ENCODE measurements at regions not wholly inside any gene's neighbourhood (a gene's known extent, or its start where the extent isn't known, plus 50 kb on each side); places are given as distances from the start of the nearest gene placed in this dataset.

- DNase-seq = no peak
These were observed 77.7 kb upstream of the NFIB start for GRCh38 chr9:14391620-14392019.

DNA sequence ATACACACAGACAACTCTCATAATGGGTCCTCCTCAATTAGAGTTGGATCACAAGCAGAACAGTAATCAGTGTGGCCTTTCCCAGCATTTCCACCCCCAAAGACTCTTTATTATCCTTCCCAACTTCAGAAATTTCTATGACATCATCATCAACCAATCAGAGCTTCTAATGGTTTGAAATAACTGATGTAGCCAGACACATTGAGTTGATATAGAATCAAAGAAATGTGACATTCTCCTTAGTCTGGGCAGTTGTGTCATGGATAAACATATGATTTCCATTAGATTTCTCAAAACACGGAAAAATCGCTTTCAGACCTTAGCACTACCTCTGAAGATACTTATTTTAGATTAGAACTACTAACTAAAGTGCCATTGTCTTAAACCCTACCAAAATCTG lies 75.7 kb upstream of the NFIB start:
- DNase-seq = no peak

- no peak for DNase-seq
These were observed 75.2 kb upstream of the NFIB start for GRCh38 chr9:14389146-14389545.

DNA sequence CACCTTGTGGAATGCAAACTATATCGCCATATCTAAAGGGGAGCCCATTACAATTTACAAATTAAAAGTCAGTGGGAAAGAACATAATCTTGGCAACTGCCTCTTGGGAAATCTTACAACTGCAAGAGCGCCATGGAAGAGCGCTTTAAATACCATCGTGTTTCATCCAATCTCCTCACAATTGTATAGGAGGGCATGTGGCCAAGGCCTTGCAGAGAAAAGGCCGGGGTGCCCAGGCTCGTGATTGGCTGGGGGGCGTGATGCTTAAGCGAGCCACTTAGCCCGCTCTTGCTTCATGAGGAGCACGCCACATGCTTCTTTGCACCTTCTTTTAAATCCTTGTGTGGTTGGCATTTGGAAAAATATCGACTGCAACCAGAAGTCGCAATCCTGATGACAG lies 69.8 kb upstream of the NFIB start:
- DNase-seq = no peak

GRCh38 chr9:14383294-14383693 lies 69.4 kb upstream of the NFIB start:
- DNase-seq = no peak

- no peak for DNase-seq
These were observed 66.3 kb upstream of the NFIB start for GRCh38 chr9:14380061-14380836.

- DNase-seq = no peak
These were observed 65.3 kb upstream of the NFIB start for GRCh38 chr9:14379280-14379679.

DNA sequence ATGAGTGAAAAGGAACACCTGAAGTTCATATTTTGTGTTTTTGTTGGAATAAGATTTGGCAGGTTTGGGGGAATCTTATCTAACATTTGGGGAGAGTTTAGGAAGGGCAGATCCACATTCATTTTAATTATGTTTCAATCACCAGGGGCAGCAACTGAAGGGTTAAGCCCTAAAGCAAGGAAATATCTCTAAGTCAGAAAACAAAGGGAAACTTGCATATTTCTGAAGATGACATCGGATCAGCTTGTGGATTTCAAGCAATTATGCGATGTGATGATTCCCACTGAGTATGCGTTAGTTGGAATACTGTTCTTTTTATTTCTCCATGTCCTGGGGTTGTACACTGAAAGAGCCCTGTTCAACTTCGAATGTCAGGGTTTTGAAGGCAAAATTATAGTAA lies 59.8 kb upstream of the NFIB start:
- DNase-seq = no peak

GRCh38 chr9:14373336-14373666 lies 59.4 kb upstream of the NFIB start:
- DNase-seq = no peak

- DNase-seq = no peak
These were observed 58.7 kb upstream of the NFIB start for GRCh38 chr9:14372437-14373335.

GRCh38 chr9:14369011-14369410 lies 55.1 kb upstream of the NFIB start:
- no peak for DNase-seq

DNA sequence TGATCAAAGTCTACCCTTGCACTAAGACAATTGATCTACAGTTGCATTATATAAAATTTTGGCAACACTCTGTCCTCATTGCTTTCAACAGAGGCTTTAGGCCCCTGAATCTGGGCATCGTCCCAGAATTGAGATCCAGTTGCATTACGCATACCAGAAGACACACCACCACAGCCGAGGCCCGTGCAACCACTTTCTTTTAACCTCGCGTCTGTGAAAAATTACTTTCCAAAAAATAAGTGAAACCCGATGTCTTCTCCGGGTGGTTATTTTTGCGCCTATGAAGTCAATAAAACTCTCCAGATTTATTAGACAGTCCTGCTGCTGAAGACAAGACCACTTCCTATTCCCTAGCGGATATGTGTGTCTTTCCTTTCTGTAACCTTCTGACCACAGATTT lies 52.1 kb upstream of the NFIB start:
- DNase-seq = no peak

DNA sequence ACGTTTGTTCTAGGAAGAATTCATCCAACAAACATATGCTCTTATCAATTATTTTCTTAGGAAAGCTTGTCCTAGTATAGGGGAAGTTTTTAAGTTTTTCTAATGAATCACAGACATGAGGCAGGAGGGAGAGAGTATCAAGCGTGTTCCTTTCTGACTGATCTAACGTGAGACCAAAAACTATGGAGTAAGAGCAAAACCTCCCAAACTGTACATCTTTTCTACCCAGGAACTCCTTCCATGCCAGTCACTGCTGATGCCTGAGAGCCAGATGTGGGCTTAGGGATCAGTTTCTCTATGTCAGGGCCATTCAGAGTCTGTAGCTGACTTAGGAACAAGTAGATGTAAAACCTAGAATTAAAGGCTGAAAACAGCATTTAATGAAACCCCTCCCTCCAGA lies 51.7 kb upstream of the NFIB start:
- no peak for DNase-seq

Data from activated CD8-positive, alpha-beta memory T cell treated with anti-CD3 and anti-CD28 coated beads, Interleukin-2, amount 50 U/mL, for 48 hours (primary cell).